ENCODE measurements at regions not wholly inside any gene's neighbourhood (a gene's known extent, or its start where the extent isn't known, plus 50 kb on each side); places are given as distances from the start of the nearest gene placed in this dataset.

- no peak for DNase-seq (ENCODE audit: low read depth)
- no peak overlapping the region for H3K4me3 ChIP-seq (ENCODE audit: control insufficient read depth, low read depth, low read length)
- TF ChIP-seq CTCF (IDR thresholded peaks at IDR 0.05; ENCODE audit: control insufficient read depth, insufficient read depth, low read depth, low read length, missing control alignments), result no peak
Measured at GRCh38 chr2:186918495-186918894, 69.5 kb upstream of the ZSWIM2 start.

- TF ChIP-seq CTCF (IDR thresholded peaks at IDR 0.05; ENCODE audit: control insufficient read depth, insufficient read depth, low read depth, low read length, missing control alignments), result no peak
- no peak for DNase-seq (ENCODE audit: low read depth)
- no peak overlapping the region for H3K4me3 ChIP-seq (ENCODE audit: control insufficient read depth, low read depth, low read length)
Measured at GRCh38 chr2:186917866-186918265, 68.9 kb upstream of the ZSWIM2 start.

GRCh38 chr2:186913870-186914269 is 64.9 kb upstream of the ZSWIM2 start:
- H3K4me3 ChIP-seq (ENCODE audit: control insufficient read depth, low read depth, low read length), result no peak overlapping the region
- no peak for DNase-seq (ENCODE audit: low read depth)
- no peak for TF ChIP-seq CTCF (IDR thresholded peaks at IDR 0.05; ENCODE audit: control insufficient read depth, insufficient read depth, low read depth, low read length, missing control alignments)

- TF ChIP-seq CTCF (IDR thresholded peaks at IDR 0.05; ENCODE audit: control insufficient read depth, insufficient read depth, low read depth, low read length, missing control alignments), result no peak
- no peak for DNase-seq (ENCODE audit: low read depth)
- H3K4me3 ChIP-seq (ENCODE audit: control insufficient read depth, low read depth, low read length), result no peak overlapping the region
Measured at GRCh38 chr2:186912979-186913378, 64.0 kb upstream of the ZSWIM2 start.

GRCh38 chr2:186911551-186912085 is 62.6 kb upstream of the ZSWIM2 start:
- H3K4me3 ChIP-seq (ENCODE audit: control insufficient read depth, low read depth, low read length), result no peak overlapping the region
- DNase-seq (ENCODE audit: low read depth), result no peak
- no peak for TF ChIP-seq CTCF (IDR thresholded peaks at IDR 0.05; ENCODE audit: control insufficient read depth, insufficient read depth, low read depth, low read length, missing control alignments)

- no peak for DNase-seq (ENCODE audit: low read depth)
- H3K4me3 ChIP-seq (ENCODE audit: control insufficient read depth, low read depth, low read length), result no peak overlapping the region
- no peak for TF ChIP-seq CTCF (IDR thresholded peaks at IDR 0.05; ENCODE audit: control insufficient read depth, insufficient read depth, low read depth, low read length, missing control alignments)
Measured at GRCh38 chr2:186910996-186911395, 62.0 kb upstream of the ZSWIM2 start.

- H3K4me3 ChIP-seq (ENCODE audit: control insufficient read depth, low read depth, low read length), result no peak overlapping the region
- DNase-seq (ENCODE audit: low read depth), result no peak
- no peak for TF ChIP-seq CTCF (IDR thresholded peaks at IDR 0.05; ENCODE audit: control insufficient read depth, insufficient read depth, low read depth, low read length, missing control alignments)
Measured at GRCh38 chr2:186909095-186909494, 60.1 kb upstream of the ZSWIM2 start.
